ENCODE measurements at regions not wholly inside any gene's neighbourhood (a gene's known extent, or its start where the extent isn't known, plus 50 kb on each side); places are given as distances from the start of the nearest gene placed in this dataset.

- TF ChIP-seq CTCF (IDR thresholded peaks at IDR 0.05; ENCODE audit: low read length) (no peak), EZH2 (IDR thresholded peaks at IDR 0.05; ENCODE audit: borderline replicate concordance, low read length) (no peak)
Observed at GRCh38 chr6:167583412-167583811, 243.3 kb upstream of the AFDN start.

Measured in OCI-LY1 (cell line).